ENCODE measurements at regions not wholly inside any gene's neighbourhood (a gene's known extent, or its start where the extent isn't known, plus 50 kb on each side); places are given as distances from the start of the nearest gene placed in this dataset.

GRCh38 chr15:25946241-25946805 lies 83.2 kb upstream of the ATP10A start:
- no peak for DNase-seq

DNA sequence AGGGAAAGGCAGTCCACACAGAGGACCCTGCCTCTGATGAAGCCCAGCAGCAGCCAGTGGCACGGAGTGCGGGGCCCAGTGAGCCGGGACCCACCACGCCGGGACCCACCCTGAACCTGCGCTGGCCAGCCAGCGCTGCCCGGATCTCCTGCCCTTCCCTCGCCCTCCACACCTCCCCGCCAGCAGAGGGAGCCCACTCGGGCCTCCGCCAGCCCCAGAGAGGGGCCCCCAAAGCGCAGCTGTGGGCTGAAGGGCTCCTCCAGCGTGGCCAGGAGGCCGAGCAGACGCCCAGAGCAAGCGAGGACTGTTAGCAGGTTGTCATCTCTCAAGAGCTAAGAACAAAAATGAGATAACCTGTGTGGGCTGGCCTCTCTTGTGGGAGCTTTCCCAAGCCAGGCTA lies 81.3 kb upstream of the ATP10A start:
- no peak for DNase-seq

DNA sequence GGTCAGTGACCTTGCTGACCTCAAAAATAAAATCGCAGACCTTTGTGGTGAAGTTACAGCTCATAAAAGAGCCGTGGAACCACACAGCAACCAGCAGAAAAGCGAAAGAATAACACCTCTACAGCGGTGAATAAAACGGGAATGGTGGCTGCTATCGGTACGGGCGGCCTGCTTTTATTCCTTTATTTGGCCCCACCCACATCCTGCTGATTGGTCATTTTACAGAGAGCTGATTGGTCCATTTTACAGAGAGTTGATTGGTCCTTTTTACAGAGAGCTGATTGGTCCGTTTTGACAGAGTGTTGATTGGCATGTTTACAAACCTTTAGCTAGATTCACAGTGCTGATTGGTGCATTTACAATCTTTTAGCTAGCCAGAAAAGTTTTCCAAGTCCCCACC lies 80.7 kb upstream of the ATP10A start:
- no peak for DNase-seq

GRCh38 chr15:25939122-25939521 lies 76.0 kb upstream of the ATP10A start:
- no peak for DNase-seq

DNA sequence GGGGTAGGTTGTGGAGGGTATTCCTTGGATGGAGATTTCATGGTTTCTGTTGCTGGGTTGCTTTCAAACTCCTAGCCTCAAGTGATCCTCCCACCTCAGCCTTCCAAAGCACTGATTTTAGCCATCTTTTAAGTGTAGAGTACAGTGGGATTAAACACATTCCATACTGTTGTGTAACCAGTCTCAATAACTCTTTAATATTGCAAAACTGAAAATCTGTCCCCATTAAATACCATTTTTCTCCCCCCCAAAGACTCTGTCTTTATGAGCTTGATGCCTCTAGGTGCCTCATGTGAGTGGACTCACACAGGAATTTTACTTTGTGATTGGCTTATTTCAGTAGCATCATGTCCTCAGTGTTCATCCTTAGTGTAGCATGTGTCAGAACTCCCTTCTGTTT lies 74.7 kb upstream of the ATP10A start:
- no peak for DNase-seq

DNA sequence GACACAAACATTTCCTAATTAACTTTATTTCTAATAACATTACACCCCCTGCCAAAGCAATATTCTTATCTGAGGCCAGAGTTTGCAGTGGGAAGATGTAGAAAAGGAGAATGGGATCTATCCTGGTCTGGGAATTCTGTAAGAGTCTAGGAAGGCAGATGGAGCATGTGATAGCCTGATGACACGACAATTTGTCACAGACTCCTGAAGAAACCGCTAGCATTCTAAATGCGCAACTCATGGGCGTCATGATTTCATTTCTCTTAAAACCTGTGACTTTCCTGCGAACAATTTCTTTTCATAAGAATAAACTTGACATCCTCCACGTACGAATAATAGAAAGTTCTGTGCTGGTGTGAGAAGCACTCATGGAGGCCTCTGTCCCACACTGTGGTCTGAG lies 72.9 kb upstream of the ATP10A start:
- DNase-seq: no peak

DNA sequence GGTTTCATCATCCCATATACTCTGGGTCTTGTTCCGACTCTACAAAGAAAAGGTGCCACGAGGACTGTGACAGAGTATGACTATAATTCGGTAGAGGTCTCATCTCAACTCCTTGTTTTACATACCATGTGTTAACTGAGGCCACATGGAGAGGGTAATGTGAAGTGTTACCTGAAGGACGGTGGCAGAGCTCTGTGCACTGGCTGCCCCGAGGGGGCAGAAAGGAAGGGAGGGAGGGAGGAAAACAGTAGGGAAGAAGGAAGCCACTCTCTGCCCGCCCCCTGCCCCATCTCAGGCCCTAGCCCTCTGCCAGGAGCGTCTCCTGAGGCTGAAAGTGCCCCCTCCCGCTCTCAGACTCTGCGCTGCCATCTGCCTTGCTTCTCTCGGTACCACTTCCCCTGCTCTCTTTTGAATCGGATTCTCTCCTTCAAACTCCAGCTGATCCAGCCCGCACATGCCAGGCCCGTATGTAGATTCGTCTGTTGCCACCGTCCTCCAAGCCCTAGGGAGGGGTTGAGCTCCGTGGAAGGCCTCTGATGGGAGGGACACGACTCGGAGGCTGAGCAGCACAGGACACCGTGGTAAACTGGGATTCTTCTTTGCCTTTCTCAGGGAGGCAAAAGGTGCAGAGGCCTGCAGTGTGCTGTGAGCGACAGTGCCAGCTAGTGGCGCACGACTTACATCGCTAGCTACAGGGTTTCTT lies 70.5 kb upstream of the ATP10A start:
- DNase-seq: peak; percentile 63 to 66

GRCh38 chr15:25932696-25933095 lies 69.6 kb upstream of the ATP10A start:
- DNase-seq: no peak

DNA sequence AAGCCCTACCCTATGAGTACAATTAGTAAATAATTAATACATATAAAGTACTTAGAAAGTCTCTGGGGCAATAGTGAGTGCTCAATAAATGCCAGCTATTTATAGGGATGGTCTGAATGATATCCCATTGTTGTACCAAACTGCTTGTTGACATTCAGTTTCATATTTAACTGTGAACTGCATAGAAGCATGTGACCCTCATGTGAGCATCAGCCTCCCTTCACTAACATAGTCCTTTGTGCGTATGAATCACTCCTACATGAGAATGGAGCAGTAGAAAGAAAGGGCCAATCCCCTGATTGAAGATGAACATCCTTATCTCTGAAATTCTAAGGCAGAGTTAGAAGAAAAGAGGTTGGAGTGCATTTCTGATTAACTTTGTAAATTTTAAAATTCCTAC lies 68.7 kb upstream of the ATP10A start:
- no peak for DNase-seq

- no peak for DNase-seq
Measured at GRCh38 chr15:25930931-25931330, 67.8 kb upstream of the ATP10A start.

All from activated CD4-positive, alpha-beta T cell treated with anti-CD3 and anti-CD28 coated beads for 4 hours (primary cell).